AG10803 (cell line): ENCODE measurements at regions not wholly inside any gene's neighbourhood (a gene's known extent, or its start where the extent isn't known, plus 50 kb on each side); places are given as distances from the start of the nearest gene placed in this dataset.

Experiments
- DNase-seq: peaks from one replicate; pipeline ENCODE4 v3.0.0; 2010; ENCODE audit warnings: low read depth
- H3K4me3 ChIP-seq: 2 replicates; pipeline ENCODE4 v1.5.1; 2011; ENCODE audit warnings: mild to moderate bottlenecking, low read length, control low read depth
- TF ChIP-seq, protein P1 (sequence below): conservative IDR thresholded peaks from 2 replicates; pipeline ENCODE4 v1.5.1; 2011; ENCODE audit warnings: mild to moderate bottlenecking, low read length, control low read depth, inconsistent platforms

DNA sequence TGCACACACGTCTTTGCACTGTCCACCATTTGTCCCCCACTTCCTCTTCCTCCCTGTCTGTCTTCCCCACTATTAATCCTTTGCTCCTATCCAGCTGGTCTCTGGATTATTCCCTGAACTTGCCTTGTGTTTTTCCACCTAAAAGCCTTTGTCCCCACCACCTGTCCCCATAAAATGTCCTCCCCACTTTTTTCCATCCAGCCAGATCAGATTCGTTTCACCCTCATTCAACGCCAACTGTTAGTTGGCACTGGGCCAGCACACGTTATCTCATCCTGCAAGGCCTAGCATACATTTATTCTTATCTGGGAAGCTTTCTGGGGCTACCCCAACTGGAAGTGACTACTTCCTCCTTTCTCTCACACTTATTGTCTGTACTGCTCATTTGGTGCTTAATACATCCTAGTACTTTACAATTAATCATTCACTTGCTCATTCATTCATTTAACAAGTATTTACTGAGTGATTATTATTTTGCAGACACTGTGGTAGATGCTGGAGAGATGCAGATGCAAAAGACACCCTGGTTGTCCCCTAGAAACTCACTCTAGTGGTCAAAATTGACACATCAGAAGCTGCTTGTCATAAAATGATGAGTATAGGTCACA lies 96.2 kb downstream of the RASSF10 start:
- H3K4me3 ChIP-seq, result no peak overlapping the region
- TF ChIP-seq, protein P1, sequence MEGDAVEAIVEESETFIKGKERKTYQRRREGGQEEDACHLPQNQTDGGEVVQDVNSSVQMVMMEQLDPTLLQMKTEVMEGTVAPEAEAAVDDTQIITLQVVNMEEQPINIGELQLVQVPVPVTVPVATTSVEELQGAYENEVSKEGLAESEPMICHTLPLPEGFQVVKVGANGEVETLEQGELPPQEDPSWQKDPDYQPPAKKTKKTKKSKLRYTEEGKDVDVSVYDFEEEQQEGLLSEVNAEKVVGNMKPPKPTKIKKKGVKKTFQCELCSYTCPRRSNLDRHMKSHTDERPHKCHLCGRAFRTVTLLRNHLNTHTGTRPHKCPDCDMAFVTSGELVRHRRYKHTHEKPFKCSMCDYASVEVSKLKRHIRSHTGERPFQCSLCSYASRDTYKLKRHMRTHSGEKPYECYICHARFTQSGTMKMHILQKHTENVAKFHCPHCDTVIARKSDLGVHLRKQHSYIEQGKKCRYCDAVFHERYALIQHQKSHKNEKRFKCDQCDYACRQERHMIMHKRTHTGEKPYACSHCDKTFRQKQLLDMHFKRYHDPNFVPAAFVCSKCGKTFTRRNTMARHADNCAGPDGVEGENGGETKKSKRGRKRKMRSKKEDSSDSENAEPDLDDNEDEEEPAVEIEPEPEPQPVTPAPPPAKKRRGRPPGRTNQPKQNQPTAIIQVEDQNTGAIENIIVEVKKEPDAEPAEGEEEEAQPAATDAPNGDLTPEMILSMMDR, result no peak
- no peak for DNase-seq

DNA sequence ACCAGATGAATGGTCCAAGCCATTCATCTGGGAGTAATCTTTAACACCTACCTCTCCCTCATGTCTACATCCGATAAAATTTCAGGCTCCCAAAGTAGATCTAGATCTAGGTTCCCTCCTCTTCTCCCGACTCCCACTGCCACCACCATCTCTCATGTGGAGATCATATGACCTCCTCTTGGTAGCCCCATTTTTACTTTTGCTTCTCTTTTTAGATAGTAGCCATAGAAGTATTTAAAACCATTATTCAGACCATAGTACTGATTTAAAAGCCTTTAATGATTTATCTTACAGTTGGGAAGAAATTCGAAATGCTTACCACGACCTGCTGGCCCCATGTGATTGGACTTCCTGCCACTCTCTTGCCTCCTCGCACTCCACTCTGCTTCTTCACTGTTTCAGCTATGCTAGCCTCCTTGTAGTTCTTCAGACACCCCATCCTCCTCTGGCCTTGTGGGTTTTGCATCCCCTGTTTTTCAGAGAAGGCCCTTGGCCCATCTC lies 98.5 kb downstream of the RASSF10 start:
- no peak overlapping the region for H3K4me3 ChIP-seq
- no peak for DNase-seq
- TF ChIP-seq, protein P1, result no peak

DNA sequence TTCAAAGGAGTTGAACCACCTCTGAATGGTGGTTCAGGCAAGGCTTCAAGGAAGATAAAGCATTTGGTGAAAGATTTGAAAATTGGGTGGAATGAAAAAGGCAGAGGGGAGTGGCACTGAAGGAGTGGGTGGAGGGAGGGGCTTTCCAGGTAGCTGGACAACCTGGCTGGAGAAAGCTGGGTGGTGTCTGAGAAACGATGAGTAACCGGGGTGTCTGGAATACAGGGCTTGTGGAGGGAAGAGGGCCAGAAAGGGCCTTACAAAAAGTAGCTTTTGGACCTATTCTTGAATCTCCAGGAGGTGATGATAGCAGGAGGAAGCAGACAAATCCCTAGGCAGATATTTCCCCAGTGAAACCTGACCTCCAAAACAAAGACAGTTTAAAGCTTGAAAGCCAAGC lies 99.3 kb downstream of the RASSF10 start:
- TF ChIP-seq, protein P1, result no peak
- H3K4me3 ChIP-seq, result no peak overlapping the region
- DNase-seq, result no peak

DNA sequence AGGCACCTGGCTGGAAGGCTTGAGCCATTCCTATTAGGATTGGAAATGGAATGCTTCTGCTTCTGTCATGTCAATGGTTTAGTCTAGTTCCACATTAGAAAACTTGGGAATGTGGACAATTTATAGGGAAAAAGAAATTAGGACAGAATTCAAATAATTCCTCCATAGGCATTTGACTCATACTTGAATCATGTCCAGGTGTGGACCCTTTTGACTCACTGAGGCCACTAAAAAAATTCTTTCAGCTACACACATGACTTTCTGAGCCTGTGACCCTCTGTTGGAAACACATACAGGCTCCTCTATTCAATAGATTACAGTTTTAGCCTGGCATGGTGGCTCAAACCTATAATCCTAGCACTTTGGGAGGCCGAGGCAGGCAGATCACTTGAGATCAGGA lies 100.5 kb downstream of the RASSF10 start:
- no peak overlapping the region for H3K4me3 ChIP-seq
- TF ChIP-seq, protein P1, result no peak
- DNase-seq, result no peak

DNA sequence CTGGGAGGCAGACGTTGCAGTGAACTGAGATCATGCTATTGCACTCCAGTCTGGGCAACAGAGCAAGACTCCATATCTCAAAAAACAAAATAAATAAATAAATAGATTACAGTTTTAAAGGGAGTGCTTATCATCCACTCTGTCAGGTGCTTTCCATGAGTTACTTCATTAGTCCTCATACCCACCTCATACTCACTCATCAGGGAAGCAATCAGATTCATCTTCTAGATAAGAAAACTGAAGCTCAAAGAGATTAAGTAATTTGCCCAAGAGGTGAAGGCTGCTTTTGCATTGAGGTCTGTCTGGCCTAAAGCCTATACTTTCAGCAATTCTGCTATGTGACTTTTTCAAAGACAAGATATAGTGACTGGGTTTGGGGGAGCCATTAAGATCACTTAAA lies 101.0 kb downstream of the RASSF10 start:
- TF ChIP-seq, protein P1, result no peak
- no peak for DNase-seq
- H3K4me3 ChIP-seq, result no peak overlapping the region

DNA sequence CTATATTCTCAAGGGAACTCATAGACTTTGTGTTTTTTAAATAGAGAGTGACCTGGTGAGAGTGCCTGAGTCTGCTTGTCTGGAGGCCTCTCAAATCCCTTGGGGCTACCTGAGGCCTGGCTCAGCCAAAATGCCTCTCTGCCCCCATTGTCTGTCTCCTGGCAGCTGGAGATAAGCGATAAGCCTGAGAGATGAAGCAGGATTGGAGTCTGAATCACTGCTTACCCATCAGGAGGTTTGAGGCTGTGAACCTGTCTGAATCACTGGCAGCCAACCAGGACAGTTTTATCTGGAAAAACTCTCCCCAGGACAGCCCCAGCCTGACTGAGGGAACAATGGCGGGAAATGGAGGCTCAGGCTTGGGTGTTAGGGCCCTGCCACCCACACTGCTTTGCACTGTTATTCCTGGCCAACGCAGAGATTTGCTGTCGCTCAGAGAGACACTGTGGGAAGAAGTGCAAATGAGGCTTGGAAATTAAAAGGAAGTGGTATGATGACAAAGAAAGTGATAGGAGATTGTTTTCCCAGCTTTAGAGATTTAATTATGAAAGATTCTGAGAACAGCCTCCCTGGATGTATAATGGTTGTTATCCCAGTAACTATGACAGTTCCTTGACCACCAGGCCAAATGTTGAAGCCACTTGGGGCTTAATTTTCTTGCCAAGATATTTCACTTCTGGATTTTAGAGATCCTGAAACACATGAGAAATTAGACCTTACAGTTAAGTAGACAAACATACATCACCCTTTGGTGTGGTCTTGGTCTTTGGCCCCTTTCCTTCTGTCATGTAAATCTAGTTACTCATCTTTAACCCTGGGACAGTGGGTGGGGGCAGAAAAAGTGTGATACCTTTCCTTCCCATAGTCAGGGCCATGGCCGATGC lies 102.1 kb downstream of the RASSF10 start:
- TF ChIP-seq, protein P1, result no peak
- DNase-seq, result no peak
- no peak overlapping the region for H3K4me3 ChIP-seq

DNA sequence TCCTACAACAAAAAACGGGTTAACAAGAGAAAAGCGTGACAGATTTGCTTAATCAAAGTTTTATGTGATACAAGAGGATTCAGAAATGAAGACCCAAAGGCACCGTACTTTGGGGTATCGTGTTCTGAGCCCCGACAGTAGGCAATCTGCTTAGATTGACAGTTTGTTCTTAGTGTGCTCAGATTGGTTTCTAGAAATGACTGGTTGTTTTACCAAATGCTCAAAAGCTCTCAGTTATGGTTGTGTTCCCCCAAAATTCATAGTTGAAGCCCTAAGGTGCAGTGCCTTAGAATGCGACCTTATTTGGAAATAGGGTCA lies 102.7 kb downstream of the RASSF10 start:
- H3K4me3 ChIP-seq, result no peak overlapping the region
- TF ChIP-seq, protein P1, result no peak
- DNase-seq, result no peak
